Activated gamma-delta T cell (primary cell): ENCODE measurements at regions not wholly inside any gene's neighbourhood (a gene's known extent, or its start where the extent isn't known, plus 50 kb on each side); places are given as distances from the start of the nearest gene placed in this dataset.

ENCODE experiments used
- DNase-seq: peaks from one replicate; lab custom pipeline; 2025; lab: John Stamatoyannopoulos, UW

- DNase-seq = no peak
Measured at GRCh38 chr5:125558016-125558415, 811.6 kb upstream of the ZNF608 start.

DNA sequence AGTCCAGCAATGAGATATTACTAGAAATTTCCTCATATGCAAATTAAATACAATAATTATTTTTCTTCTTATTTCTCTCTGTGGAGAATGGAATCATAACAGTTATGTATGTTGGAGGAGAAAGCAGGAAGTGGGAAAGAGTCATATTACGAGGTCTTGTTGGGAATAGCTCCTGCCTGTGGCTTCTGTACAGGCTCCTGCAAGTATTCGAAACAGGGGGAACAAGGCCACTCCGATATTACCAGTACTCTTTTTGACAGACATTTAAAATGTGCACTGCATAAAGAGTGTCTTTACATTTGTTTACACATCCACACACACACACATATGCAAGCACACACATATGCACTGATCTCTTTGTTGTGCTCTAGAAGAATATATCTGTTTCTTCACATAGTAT lies 812.0 kb upstream of the ZNF608 start:
- no peak for DNase-seq

GRCh38 chr5:125559296-125559695 lies 812.9 kb upstream of the ZNF608 start:
- DNase-seq = no peak

DNA sequence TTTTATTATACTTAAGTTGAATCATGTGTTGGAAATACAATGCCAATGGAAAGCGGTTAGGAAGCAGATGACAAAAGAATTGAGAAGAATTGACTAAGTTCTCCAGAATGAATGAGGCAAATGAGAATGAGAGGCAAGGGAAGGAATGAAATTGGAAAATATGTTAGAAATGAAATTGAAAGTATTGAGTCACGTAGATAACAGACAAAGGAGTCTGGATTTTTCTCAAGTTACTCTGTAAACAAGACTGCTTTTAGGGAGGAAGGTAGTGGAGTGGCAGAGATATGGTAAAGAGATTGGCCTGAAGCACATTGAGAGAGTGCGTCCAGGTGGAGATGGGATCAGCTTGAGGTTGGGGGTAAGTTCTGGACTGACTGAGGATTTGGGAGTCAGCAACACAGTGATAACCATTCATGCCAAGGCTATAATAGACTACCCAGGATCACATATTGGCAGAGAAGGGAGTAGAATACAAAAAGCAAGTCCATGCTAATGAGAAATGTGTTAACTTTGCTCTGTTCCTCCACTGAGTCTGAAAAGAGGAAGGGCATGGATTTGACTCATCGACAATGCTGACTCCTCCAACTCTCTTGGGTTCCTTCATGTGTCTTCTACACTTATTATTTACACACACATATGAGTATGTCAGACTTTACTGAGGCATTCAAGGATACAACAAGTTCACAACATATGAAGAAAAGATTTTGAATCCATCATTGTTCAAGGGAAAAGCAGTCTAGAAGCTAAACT lies 814.2 kb upstream of the ZNF608 start:
- DNase-seq = no peak

DNA sequence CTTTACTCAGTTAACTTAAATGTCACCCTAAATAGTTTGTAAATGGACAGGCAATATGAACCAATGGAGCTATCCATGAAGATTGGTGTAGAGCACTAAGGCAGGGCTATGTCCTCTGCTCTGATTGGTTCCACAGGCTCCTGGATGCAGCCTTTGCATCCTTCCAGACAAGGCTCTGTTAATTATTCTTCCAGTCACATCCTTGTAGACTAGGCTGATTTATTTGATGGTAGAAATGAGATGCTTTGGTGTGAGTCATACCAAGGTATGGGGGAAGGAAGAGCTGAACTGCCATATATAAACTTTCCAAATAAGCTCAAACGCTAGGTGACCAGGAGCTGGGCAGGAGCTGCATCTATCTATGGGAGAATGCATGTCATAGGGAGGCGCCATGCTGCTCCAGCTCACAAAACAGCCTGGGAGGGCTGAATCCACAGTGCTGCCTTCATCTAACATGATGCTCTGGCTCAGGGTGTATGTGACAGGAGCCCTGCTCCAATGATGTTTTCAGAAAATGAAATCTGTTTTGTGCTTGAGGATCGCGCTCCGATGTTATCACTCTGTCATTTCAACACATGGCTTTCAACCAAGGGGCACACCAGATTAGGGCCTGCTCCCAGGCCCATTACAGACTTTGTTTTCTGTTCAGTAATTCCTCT lies 818.0 kb upstream of the ZNF608 start:
- no peak for DNase-seq

GRCh38 chr5:125574491-125575044 lies 828.1 kb upstream of the ZNF608 start:
- DNase-seq = no peak

DNA sequence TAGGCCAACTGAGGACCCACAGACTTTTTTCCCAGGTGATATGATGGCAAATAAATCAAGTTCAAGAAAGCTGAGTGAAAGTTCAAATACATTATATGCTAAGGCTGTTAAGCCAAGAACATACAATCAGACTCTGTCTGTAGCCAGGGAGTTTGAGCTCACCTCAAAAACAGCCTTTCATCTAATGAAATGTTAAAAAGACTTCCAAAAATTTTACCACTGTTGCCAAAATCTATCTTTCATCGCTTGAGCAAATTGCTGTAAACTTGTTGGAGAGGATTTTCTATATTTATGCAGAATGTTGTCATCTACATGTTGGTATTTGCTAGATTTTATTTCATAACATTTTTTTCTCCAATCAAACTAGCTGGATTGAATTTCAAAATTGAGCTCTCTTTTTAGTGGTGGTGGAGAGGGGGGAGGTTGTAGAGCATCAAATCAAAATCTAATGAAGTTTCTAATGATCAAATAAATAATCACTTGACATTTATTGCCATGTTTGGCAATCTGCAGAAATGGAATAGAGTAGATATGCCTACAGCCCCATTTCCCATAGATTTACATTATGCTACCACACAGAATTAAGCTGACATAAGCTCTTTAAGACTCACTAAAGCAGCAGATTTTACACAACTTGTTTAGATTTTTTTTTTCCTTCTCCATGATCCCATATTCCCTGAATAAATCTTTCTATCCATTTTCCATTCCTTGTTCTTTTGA lies 828.9 kb upstream of the ZNF608 start:
- DNase-seq = no peak

DNA sequence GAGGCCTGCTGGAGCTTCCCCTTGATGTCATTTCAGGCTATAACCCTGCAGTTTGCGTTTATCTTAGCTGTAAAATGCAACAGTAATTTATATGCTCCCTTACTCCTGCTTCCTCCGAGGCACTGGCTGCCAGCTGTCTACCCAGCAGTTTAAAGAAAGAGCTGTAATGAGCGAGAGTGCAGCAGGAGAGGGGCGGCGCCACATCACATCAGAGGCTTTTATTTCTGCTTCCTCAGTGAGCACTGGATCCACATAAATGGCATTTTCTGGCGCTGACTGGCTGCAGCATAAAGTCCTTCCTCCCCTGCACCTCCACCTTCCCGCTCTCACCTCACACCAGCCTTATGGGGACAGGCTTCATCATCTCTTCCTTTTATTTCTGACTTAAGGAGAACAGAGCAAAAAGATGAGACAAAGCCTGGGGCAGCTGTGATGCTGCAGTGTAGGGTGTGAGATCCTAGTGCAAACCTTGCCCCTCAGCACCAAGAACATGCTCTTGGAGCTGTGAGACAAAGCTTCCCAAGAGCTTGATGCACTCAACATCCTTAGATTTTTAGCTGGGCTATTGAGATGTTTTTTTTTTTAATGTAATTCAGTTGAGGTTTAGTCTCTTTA lies 829.6 kb upstream of the ZNF608 start:
- no peak for DNase-seq

DNA sequence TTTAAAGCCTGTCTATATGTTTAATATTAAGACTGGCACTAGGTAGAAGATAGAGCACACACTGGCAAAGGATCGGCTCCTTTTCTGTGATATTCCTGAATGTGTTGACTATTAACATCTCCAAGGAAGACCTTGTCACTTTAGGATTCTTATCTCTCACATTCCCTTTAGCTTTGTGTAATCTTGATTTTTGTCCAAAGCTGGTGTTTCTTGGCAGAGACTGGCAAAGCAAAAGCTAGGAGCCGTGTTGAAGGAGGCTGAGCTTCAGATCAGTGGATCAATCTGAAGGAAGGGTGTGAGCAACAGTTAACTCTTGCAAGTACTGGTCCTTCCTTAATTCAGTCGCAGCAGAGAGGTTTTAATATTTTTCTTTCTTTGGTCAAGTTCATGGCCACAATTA lies 830.4 kb upstream of the ZNF608 start:
- DNase-seq = no peak

DNA sequence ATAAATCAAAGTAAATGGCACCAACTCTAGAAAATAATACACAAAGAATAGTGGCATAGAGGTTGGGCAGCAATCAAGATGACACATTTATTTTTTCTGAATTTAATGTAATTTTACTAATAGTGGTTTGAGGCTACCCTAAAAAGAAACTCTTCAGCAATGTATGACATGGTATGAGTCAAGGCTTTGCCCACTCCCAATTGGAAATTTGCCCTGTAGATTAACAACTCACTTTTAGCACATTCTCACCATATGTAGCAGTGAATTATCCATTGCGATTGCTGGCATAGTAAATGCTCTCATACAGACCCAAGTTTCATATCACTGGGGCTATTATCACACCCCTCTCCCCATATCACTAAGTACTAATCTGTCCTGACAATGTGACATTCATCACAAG lies 832.1 kb upstream of the ZNF608 start:
- no peak for DNase-seq

GRCh38 chr5:125579182-125579581 lies 832.7 kb upstream of the ZNF608 start:
- DNase-seq = no peak

DNA sequence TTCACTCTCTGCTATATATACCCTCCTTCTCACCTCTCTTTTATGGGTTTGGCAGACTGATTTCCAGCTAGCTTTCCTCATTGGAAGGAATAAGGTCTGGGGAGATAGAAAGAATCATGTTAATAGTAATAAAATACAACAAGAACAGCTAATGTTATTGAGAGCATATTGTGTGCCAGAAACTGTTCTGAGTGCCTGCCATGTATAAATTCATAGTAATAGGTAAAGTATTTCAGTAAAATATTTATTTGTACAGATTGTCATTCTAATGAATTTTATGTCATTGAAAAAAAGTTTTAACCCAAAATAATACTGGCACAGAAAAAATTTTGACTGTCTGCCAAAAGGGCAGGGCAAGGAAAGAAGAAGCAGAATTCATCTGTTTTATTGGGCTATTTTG lies 834.9 kb upstream of the ZNF608 start:
- DNase-seq = no peak

- DNase-seq = no peak
Measured at GRCh38 chr5:125582352-125582751, 835.9 kb upstream of the ZNF608 start.

DNA sequence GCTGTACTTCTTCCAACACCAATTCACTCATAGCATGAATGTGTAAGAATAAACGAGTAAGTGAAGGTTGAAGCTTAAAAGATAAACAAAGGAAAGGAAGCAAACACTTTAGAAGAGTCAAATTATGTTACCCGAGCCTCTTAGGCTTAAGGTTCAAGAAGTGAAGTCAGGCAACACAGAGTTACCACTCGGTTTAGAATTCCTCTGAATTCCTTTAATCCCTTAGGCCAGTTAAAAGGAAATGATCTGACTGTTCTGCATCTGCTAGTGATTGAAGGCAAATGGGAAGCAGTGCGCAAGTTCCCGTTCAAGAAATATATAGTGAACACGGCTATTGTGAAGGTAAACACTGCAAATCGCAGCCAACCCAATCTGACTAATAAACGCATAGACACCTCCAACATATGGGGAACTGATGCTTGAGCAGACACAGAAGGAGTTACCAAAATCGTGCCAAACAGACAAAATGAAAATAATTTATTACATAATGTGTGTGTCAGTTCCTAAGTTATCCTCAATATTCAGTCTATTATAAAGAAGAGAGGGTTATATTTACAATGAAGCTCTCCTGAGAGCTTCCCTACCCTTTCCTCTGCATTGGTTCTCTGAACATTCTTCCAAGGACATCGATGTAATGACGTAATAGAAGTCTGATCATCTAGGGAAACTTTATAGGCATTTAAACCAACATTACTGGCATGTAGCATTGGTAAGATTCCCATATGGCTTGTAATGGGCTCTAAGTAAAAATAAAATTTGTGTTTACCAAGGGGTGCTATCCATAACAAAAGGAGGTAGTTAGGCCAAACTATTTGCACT lies 837.1 kb upstream of the ZNF608 start:
- DNase-seq = no peak

- no peak for DNase-seq
Measured at GRCh38 chr5:125584140-125584520, 837.7 kb upstream of the ZNF608 start.

DNA sequence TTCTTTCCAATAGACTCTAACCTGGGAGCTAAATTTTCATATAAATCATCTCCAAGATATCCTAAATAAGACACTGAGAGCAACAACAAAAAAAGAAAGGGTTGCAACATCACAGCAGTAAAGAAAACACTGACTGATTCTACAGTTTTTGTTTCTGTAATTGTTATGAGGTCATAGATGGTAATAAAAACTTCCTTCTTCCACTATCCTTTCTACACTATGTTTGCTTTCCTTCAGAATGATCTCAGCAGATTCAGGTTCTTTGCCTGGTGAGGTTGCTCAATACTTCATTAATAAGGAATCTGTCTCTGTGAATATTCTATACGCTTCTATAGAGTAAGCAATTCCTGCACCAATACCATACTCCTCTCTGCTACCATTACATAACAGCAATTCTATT lies 835.6 kb upstream of the GRAMD2B start:
- no peak for DNase-seq

GRCh38 chr5:125592856-125593255 lies 830.4 kb upstream of the GRAMD2B start:
- DNase-seq = no peak

- DNase-seq = no peak
Measured at GRCh38 chr5:125595095-125595494, 828.1 kb upstream of the GRAMD2B start.

GRCh38 chr5:125595845-125596244 lies 827.4 kb upstream of the GRAMD2B start:
- DNase-seq = no peak

DNA sequence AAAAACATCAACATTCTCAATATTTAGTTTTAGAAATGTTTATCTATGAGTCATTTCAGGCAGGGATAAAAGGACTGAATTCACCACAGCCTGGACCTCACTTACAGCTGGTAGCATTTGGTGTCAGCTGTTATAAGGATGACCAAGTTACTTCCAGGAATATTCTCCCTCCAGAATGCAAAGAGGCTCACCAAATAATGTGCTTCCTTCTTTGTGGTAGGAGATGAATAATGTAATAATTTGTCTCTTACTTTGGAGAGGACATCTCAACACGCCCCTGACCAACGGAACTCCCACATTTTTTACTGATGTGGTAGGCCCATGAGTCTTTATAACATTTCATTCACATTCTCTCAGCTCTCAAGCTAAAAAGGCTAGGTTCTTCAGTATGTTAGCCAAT lies 825.9 kb upstream of the GRAMD2B start:
- DNase-seq = no peak

DNA sequence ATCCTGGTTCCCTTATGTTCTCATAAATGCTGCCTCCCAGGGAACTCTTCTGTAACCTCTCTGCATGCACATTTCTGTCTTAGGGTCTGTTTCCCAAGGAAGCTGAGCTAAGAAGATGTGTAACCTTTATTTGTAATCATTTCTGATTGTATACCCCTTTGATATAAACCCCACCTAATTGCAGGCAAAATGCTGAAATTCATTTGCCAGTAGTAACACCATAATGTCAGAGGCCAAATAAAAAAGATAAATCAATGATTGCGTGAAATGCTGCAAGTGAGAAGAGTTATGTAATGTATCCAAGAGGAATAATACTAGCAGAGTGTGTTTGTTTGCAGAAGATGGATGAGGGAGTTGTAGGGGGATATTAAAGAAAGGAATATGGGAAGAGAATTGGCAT lies 822.6 kb upstream of the GRAMD2B start:
- DNase-seq = no peak

DNA sequence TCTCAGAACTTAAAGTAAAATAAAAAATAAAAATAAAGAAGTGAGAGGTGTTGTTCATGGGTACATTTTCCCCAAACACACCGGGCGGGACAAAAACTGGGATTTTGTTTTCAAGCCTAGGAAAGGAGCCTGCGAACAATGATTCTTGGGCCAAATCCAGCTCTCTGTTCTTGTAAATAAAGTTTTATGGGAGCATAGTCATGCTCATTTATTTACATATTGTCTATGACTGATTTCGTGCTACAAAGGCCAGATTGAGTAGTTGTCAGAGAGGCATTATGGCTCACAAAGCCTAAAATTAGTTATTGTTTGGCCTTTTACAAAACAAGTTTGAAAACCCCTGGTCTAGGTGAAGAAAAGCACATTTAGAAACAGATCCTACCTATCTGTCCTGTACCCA lies 821.0 kb upstream of the GRAMD2B start:
- DNase-seq = no peak
